OCI-LY1 (cell line): ENCODE measurements at regions not wholly inside any gene's neighbourhood (a gene's known extent, or its start where the extent isn't known, plus 50 kb on each side); places are given as distances from the start of the nearest gene placed in this dataset.

ENCODE experiments used
- EZH2 ChIP-seq: fragments of 200-600 bp; sonication (generic), shearing (Covaris generic); IDR thresholded peaks from 2 replicates; pipeline ENCODE4 v1.8.0; 2017; ENCODE audit warnings: borderline replicate concordance, mixed run types, mild to moderate bottlenecking, antibody characterized with exemption, low read length, moderate library complexity, mixed read lengths
- TF ChIP-seq, protein P1 (sequence below): fragments of 200-600 bp; sonication (generic), shearing (Covaris generic); IDR thresholded peaks from 2 replicates; pipeline ENCODE4 v1.5.1; 2017; ENCODE audit warnings: mild to moderate bottlenecking, antibody characterized with exemption, low read length, moderate library complexity, mixed read lengths

DNA sequence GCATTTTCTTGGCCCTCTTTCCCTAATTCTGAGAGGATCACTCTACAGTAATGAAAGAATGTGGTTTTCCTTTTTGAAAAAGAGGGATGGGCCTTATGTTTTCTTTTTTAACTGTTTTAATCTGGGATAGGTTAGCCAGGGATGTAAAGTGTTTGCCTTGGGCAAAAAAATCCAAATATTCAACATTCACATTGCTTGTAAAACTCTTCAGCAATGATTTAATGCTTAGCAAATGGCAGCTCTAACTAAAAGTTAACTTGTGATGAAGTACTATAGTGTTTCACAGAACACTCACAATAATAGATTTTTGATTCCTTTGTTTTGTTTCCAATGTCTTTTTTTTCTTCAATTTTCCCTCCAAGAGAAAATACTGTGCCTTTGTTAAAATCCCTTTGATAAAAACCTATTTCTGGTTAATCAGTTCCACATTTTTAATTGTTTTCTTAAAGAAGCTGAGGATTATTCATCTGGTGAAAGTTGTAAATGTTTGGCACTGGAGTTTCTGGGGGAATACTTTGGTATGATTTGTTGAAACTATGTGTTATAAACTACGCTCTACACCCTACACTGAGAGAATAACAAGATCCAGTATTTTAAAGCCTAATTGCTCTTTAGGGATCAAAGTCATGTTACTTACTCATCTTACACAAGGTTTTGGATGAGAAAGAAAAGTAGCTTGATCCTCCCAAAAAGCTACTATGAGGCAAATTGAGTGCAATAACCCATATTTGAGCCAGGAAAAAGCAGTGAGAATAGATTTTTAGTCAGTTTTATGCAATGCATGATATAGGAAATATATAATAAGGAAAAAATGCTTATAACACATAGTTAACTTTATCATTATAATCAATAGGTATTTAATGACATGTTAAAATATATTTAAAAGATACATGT is 335.8 kb downstream of the EPHA7 start:
- TF ChIP-seq, protein P1, sequence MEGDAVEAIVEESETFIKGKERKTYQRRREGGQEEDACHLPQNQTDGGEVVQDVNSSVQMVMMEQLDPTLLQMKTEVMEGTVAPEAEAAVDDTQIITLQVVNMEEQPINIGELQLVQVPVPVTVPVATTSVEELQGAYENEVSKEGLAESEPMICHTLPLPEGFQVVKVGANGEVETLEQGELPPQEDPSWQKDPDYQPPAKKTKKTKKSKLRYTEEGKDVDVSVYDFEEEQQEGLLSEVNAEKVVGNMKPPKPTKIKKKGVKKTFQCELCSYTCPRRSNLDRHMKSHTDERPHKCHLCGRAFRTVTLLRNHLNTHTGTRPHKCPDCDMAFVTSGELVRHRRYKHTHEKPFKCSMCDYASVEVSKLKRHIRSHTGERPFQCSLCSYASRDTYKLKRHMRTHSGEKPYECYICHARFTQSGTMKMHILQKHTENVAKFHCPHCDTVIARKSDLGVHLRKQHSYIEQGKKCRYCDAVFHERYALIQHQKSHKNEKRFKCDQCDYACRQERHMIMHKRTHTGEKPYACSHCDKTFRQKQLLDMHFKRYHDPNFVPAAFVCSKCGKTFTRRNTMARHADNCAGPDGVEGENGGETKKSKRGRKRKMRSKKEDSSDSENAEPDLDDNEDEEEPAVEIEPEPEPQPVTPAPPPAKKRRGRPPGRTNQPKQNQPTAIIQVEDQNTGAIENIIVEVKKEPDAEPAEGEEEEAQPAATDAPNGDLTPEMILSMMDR, result no peak
- TF ChIP-seq EZH2, result no peak
